ENCODE measurements at regions not wholly inside any gene's neighbourhood (a gene's known extent, or its start where the extent isn't known, plus 50 kb on each side); places are given as distances from the start of the nearest gene placed in this dataset.

DNA sequence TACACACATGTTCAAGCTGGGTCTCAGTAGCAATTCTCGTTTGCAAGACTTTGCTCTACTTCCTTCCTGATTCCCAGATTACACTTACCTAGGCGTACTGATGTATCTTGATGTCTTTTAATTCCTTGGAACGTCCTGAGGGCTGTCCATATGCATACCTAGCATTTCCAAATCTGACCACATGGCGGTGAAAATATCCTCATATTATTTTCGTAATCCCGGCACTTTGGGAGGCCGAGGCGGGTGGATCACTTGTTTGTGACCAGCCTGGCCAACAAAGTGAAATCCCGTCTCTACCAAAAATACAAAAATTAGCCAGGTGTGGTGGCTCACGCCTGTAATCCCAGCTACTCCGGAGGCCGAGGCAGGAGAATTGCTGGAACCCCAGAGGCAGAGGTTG is 1786.3 kb upstream of the TENM3 start:
- H3K9me3 ChIP-seq, result no peaks in the 10 kb centered on the region
- no peaks in the 10 kb centered on the region for H3K27me3 ChIP-seq
- ATAC-seq, result no peak
- H3K4me1 ChIP-seq, result no peaks in the 10 kb centered on the region
- H3K27ac ChIP-seq, result no peak overlapping the region
- no peak for DNase-seq
- TF ChIP-seq POLR2A (IDR thresholded peaks at IDR 0.05), result no peak
- no peak for TF ChIP-seq CTCF (IDR thresholded peaks at IDR 0.05)
- no peaks in the 10 kb centered on the region for H3K36me3 ChIP-seq
- no peak overlapping the region for H3K4me3 ChIP-seq
- WGBS, 4 donors, result 82 to 88% (median 87%) methylated on average over 12 of the region's 12 CpGs
- intact Hi-C loops (cut with DNase I), result no loop called here

- Histone ChIP-seq H3K36me3 (no peaks in the 10 kb centered on the region), H3K27ac (no peak overlapping the region), H3K4me1 (no peaks in the 10 kb centered on the region), H3K4me3 (no peak overlapping the region), H3K9me3 (no peaks in the 10 kb centered on the region), H3K27me3 (no peaks in the 10 kb centered on the region)
- no peak for ATAC-seq
- intact Hi-C loops (cut with DNase I), result no loop called here
- 91 to 93% (median 92%) methylated on average over 6 of the region's 6 CpGs for WGBS, 4 donors
- no peak for DNase-seq
- TF ChIP-seq POLR2A (IDR thresholded peaks at IDR 0.05) (no peak), CTCF (IDR thresholded peaks at IDR 0.05) (no peak)
Measured at GRCh38 chr4:180462116-180462515, 1781.1 kb upstream of the TENM3 start.

DNA sequence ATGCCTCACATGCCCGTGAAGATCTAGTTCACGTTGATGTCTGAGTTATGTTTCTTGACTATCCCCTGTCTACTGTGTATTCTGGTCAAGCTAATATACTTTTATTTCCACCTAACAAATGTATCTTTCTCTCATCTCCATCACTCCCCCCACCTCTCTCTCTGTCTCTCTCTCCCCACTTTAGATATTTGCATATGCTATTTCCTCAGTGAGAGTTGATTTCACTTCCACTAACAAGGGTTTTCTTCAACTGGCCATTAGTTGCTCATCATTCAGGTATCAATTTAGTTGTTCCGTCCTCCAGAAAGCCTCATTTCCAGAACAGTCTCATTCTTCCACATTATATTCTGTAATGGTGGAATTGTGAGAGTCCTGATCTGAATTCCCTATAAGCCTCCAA is 1777.8 kb upstream of the TENM3 start:
- ATAC-seq, result no peak
- Histone ChIP-seq H3K27ac (no peak overlapping the region), H3K4me3 (no peak overlapping the region), H3K9me3 (peaks cover 0 to 4% (median 0%) of the 10 kb centered on the region in 12 donors), H3K36me3 (no peaks in the 10 kb centered on the region), H3K4me1 (no peaks in the 10 kb centered on the region), H3K27me3 (no peaks in the 10 kb centered on the region)
- intact Hi-C loops (cut with DNase I), result no loop called here
- TF ChIP-seq POLR2A (IDR thresholded peaks at IDR 0.05), result no peak
- no peak for TF ChIP-seq CTCF (IDR thresholded peaks at IDR 0.05)
- 84 to 89% (median 89%) methylated on average over 3 of the region's 3 CpGs for WGBS, 4 donors
- DNase-seq, result no peak

DNA sequence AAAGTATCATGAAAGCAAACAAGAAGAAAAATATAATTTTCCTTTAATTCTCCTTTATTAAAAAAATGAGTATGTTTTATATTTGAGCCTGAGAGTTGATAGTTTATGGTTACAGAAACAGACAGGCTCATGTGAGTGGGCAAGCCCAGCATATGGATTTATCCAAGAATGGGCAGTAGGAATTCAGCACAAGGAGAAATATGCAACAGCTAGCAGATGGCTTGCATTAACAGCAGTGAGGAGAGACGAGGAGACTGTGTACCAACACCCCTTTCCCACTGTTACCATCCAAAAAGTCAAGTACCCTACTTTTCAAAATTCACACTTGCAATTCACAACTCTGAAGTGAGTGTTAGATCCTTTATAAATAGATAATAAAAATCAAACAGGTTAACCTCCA is 1760.2 kb upstream of the TENM3 start:
- Histone ChIP-seq H3K36me3 (no peaks in the 10 kb centered on the region), H3K27me3 (no peaks in the 10 kb centered on the region), H3K4me3 (no peak overlapping the region), H3K4me1 (no peaks in the 10 kb centered on the region), H3K27ac (no peak overlapping the region), H3K9me3 (no peaks in the 10 kb centered on the region)
- ATAC-seq (no peak), DNase-seq (no peak)
- 7 to 33% (median 18%) methylated on average over 1 of the region's 1 CpG for WGBS, 4 donors
- TF ChIP-seq CTCF (IDR thresholded peaks at IDR 0.05) (no peak), POLR2A (IDR thresholded peaks at IDR 0.05) (no peak)
- intact Hi-C loops (cut with DNase I), result no loop called here

Measured in heart left ventricle (tissue), 16 donors.